H1 (cell line): ENCODE measurements at regions not wholly inside any gene's neighbourhood (a gene's known extent, or its start where the extent isn't known, plus 50 kb on each side); places are given as distances from the start of the nearest gene placed in this dataset.

Source experiments
- BRCA1 ChIP-seq: IDR thresholded peaks from 2 replicates; pipeline ENCODE4 v1.6.1; 2012; ENCODE audit warnings: low read depth, low read length, improper control_type of control experiment
- CTBP2 ChIP-seq: IDR thresholded peaks from 2 replicates; pipeline ENCODE4 v1.7.0; 2011; ENCODE audit warnings: borderline replicate concordance, mild to moderate bottlenecking, moderate library complexity, mixed read lengths, low read length; ENCODE audit not compliant: insufficient read depth, insufficient read length
- POU5F1 ChIP-seq: IDR thresholded peaks from 2 replicates; pipeline ENCODE4 v1.6.1; 2011; ENCODE audit warnings: low read depth, mild to moderate bottlenecking, low read length, moderate library complexity
- RFX5 ChIP-seq: IDR thresholded peaks from 2 replicates; pipeline ENCODE4 v1.6.1; 2011; ENCODE audit warnings: low read depth, low read length, improper control_type of control experiment, borderline replicate concordance

DNA sequence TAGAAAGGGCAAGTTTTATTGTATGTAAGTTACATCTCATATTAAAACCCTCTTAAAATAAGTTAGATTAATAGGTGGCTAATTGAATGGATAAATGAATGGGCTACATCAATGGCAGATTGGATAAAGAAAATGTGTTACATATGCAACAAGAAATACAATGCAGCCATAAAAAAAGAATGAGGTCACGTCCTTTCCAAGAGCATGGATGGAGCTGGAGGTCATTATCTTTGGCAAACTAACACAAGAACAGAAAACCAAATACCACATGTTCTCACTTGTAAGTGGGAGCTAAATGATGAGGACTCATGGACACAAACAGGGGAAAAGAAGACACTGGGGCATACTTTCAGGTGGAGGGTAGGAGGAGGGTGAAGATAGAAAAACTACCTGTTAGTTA is 182.2 kb upstream of the GNAI1 start (continued):
- TF ChIP-seq POU5F1 (no peak), BRCA1 (no peak), RFX5 (no peak), CTBP2 (no peak)
